CD14-positive monocyte (primary cell): ENCODE measurements at regions not wholly inside any gene's neighbourhood (a gene's known extent, or its start where the extent isn't known, plus 50 kb on each side); places are given as distances from the start of the nearest gene placed in this dataset.

Experiments used
- DNase-seq, 3 donors: peaks; one replicate each; pipeline ENCODE4 v3.0.0-alpha.2; 2011 to 2022
- H2AFZ ChIP-seq: 2 replicates; pipeline ENCODE4 v1.6.0; 2012; ENCODE audit warnings: mild to moderate bottlenecking, low read depth, low read length, inconsistent platforms; ENCODE audit not compliant: insufficient read depth, poor library complexity, severe bottlenecking
- H3K27ac ChIP-seq, 2 donors: 1 replicate in 1 of 2; 2 replicates in 1 of 2; pipeline ENCODE4 v1.5.1; 2012 to 2013; ENCODE audit warnings: low read length in 2 of 2, control low read depth in 1 of 2, inconsistent platforms in 1 of 2, low read depth in 1 of 2, mild to moderate bottlenecking in 1 of 2
- H3K27me3 ChIP-seq, 2 donors: one replicate each; pipeline versions ENCODE4 v1.6.0 to v1.6.1; 2011 to 2013; ENCODE audit warnings: low read length in 2 of 2; ENCODE audit not compliant: control insufficient read depth in 2 of 2, insufficient read depth in 2 of 2
- H3K36me3 ChIP-seq, 2 donors: replicated peaks in 1 of 2; 1 replicate in 1 of 2; 2 replicates in 1 of 2; pipeline versions ENCODE4 v1.5.1 to v1.6.1; 2012 to 2013; ENCODE audit warnings: low read length in 2 of 2, control low read depth in 1 of 2, inconsistent platforms in 1 of 2, mild to moderate bottlenecking in 1 of 2; ENCODE audit not compliant: insufficient read depth in 2 of 2, control insufficient read depth in 1 of 2
- H3K4me1 ChIP-seq, 2 donors: 1 replicate in 1 of 2; 2 replicates in 1 of 2; pipeline versions ENCODE4 v1.5.1 to v1.6.1; 2012 to 2013; ENCODE audit warnings: low read length in 2 of 2, control low read depth in 1 of 2, inconsistent platforms in 1 of 2, mild to moderate bottlenecking in 1 of 2, moderate library complexity in 1 of 2; ENCODE audit not compliant: insufficient read depth in 2 of 2, control insufficient read depth in 1 of 2
- H3K4me2 ChIP-seq: replicated peaks from 2 replicates; pipeline ENCODE3; 2012; ENCODE audit warnings: low read length, moderate library complexity, mild to moderate bottlenecking; ENCODE audit not compliant: poor library complexity, severe bottlenecking; ENCODE audit errors: extremely low read depth
- H3K4me3 ChIP-seq, 3 experiments: fragments of 200-600 bp in 1 of 3; sonication (generic) in 1 of 3; replicated peaks in 1 of 3; 1 replicate in 2 of 3; 2 replicates in 1 of 3; pipeline ENCODE4 v1.5.1; 2011 to 2013; ENCODE audit warnings: low read length in 3 of 3, mild to moderate bottlenecking in 3 of 3, control low read depth in 2 of 3, low read depth in 2 of 3, inconsistent platforms in 1 of 3, moderate library complexity in 1 of 3
- H3K79me2 ChIP-seq: 2 replicates; pipeline ENCODE4 v1.6.0; 2012; ENCODE audit warnings: mild to moderate bottlenecking, control low read depth, inconsistent platforms, low read length, moderate library complexity; ENCODE audit not compliant: insufficient read depth
- H3K9ac ChIP-seq: 2 replicates; pipeline ENCODE4 v1.6.0; 2017; ENCODE audit warnings: low read length, mild to moderate bottlenecking; ENCODE audit not compliant: insufficient read depth, poor library complexity, severe bottlenecking
- H3K9me3 ChIP-seq, 2 donors: replicated peaks in 1 of 2; 1 replicate in 1 of 2; 2 replicates in 1 of 2; pipeline versions ENCODE4 v1.5.1 to v1.6.1; 2012 to 2013; ENCODE audit warnings: low read length in 2 of 2, control low read depth in 1 of 2; ENCODE audit not compliant: control insufficient read depth in 1 of 2, insufficient read depth in 1 of 2
- H4K20me1 ChIP-seq: 2 replicates; pipeline ENCODE4 v1.6.0; 2012; ENCODE audit warnings: mild to moderate bottlenecking, low read length, control low read depth, moderate library complexity; ENCODE audit not compliant: insufficient read depth
- H3K27ac Mint-ChIP-seq, 7 donors: one replicate each; pipeline ENCODE4 v1.8.0; 2020; ENCODE audit warnings: mild to moderate bottlenecking in 7 of 7, mixed read lengths in 7 of 7, moderate library complexity in 6 of 7, inconsistent platforms in 2 of 7
- H3K27me3 Mint-ChIP-seq, 3 donors: one replicate each; pipeline ENCODE4 v1.8.0; 2021 to 2022; ENCODE audit warnings: low read depth in 3 of 3, mild to moderate bottlenecking in 3 of 3, mixed read lengths in 3 of 3, moderate library complexity in 3 of 3, inconsistent platforms in 1 of 3
- H3K36me3 Mint-ChIP-seq, 2 donors: one replicate each; pipeline ENCODE4 v1.8.0; 2020; ENCODE audit warnings: mixed read lengths in 2 of 2, inconsistent platforms in 1 of 2, mild to moderate bottlenecking in 1 of 2
- H3K4me1 Mint-ChIP-seq: one replicate; pipeline ENCODE4 v1.8.0; 2020; ENCODE audit warnings: mild to moderate bottlenecking, mixed read lengths
- H3K4me3 Mint-ChIP-seq, 2 donors: one replicate each; pipeline ENCODE4 v1.8.0; 2020; ENCODE audit warnings: mild to moderate bottlenecking in 2 of 2, mixed read lengths in 2 of 2, moderate library complexity in 1 of 2
- H3K9me3 Mint-ChIP-seq, 7 donors: one replicate each; pipeline ENCODE4 v1.8.0; 2020 to 2022; ENCODE audit warnings: mixed read lengths in 7 of 7, mild to moderate bottlenecking in 6 of 7, moderate library complexity in 6 of 7, inconsistent platforms in 2 of 7
- CTCF ChIP-seq: fragments of 200-600 bp; IDR thresholded peaks from one replicate; pipeline ENCODE4 v1.8.0; 2022; ENCODE audit warnings: antibody characterized with exemption, mild to moderate bottlenecking
- WGBS: methylation state at CpG from one replicate; pipeline ENCODE4 v1.1.5; 2013; ENCODE audit warnings: missing lambda C conversion rate; ENCODE audit not compliant: insufficient coverage; 5-methylcytosine and 5-hydroxymethylcytosine counted together
- intact Hi-C, 2 donors: fragments of 100-400 bp; cut with micrococcal nuclease; formaldehyde crosslinking; loops; one replicate each; pipeline versions ENCODE4 v1.15.0 to v1.15.1; 2023

DNA sequence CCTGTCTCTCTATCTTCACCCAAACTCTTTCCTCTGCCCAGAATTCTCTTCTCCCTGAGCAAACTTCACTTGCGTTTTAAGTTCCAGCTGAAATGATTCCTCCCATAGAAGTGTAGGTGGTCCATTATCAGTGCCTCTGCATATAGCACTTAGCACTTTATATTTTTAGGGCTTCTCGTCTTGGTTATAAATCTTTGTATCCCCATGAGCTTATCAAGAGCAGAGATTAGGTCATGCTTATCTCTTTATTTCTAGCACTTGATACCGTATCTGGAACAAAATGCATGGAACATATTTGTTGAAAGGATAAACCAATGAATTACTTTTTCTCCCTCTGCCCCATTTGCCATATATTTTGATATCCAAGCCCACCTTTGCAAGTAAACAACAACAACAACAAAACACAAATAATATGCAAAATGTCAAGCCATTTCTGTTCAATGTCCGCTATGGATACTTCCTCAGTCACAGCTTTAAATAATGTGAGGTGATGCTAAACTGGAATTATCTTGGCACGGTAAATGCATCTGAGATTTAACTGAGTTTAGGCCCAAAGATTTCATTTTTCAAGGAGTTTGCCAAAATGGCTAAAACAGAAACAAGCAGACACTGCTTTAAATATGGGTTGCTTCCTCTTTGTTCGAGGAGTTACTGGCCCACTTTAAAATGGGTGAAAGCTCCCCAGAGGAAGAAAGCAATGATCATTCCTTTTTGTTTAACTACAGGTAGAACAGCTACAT, 106.2 kb upstream of the STMND1 start:
- Histone ChIP-seq H3K36me3 (no peaks in the 10 kb centered on the region), H2AFZ (no peak overlapping the region), H3K9ac (no peak overlapping the region), H3K27me3 (peaks cover 2 to 8% of the 10 kb centered on the region in 2 donors), H3K79me2 (no peaks in the 10 kb centered on the region), H3K4me1 (no peaks in the 10 kb centered on the region), H3K4me2 (no peak overlapping the region), H3K27ac (no peak overlapping the region), H4K20me1 (no peaks in the 10 kb centered on the region), H3K9me3 (no peaks in the 10 kb centered on the region), H3K4me3 (no peak overlapping the region)
- H3K4me1 Mint-ChIP-seq = no peaks in the 10 kb centered on the region
- no peak for DNase-seq
- no peak overlapping the region for H3K27ac Mint-ChIP-seq
- peaks cover 5 to 16% (median 11%) of the 10 kb centered on the region in 3 donors for H3K27me3 Mint-ChIP-seq
- no peak for TF ChIP-seq CTCF
- WGBS = 50% methylated on average over 2 of the region's 6 CpGs
- peaks cover 0 to 1% (median 0%) of the 10 kb centered on the region in 7 donors for H3K9me3 Mint-ChIP-seq
- H3K4me3 Mint-ChIP-seq = no peak overlapping the region
- intact Hi-C loops = no loop called here
- H3K36me3 Mint-ChIP-seq = no peaks in the 10 kb centered on the region

- intact Hi-C loops = no loop called here
- Mint-ChIP-seq H3K9me3 (peaks cover 10 to 15% (median 13%) of the 10 kb centered on the region in 7 donors), H3K36me3 (no peaks in the 10 kb centered on the region), H3K4me1 (no peaks in the 10 kb centered on the region), H3K4me3 (no peak overlapping the region), H3K27me3 (peaks cover 5 to 14% (median 13%) of the 10 kb centered on the region in 3 donors), H3K27ac (no peak overlapping the region)
- Histone ChIP-seq H4K20me1 (no peaks in the 10 kb centered on the region), H3K4me2 (no peak overlapping the region), H3K9ac (no peak overlapping the region), H3K36me3 (no peaks in the 10 kb centered on the region), H3K9me3 (peaks cover 2 to 13% of the 10 kb centered on the region in 2 donors), H3K4me3 (no peak overlapping the region), H3K79me2 (no peaks in the 10 kb centered on the region), H3K4me1 (no peaks in the 10 kb centered on the region), H2AFZ (no peak overlapping the region), H3K27me3 (peaks cover 2% of the 10 kb centered on the region in 2 donors), H3K27ac (no peak overlapping the region)
- no peak for DNase-seq
- WGBS = 95% methylated on average over 3 of the region's 6 CpGs
- TF ChIP-seq CTCF = no peak
These were observed 108.5 kb upstream of the STMND1 start for GRCh38 chr6:16993396-16993795.
